Coronary artery (tissue), 2 donors: ENCODE measurements at regions not wholly inside any gene's neighbourhood (a gene's known extent, or its start where the extent isn't known, plus 50 kb on each side); places are given as distances from the start of the nearest gene placed in this dataset.

Experiments used
- DNase-seq: peaks from one replicate; pipeline ENCODE4 v3.0.0-alpha.2; 2017; ENCODE audit warnings: low spot score
- H3K27ac ChIP-seq, 2 donors: fragments of 200-600 bp; sonication (generic); one replicate each; pipeline ENCODE4 v1.5.1; 2016 to 2019
- H3K4me3 ChIP-seq: fragments of 200-600 bp; sonication (generic); 2 replicates; pipeline ENCODE4 v1.5.1; 2016; ENCODE audit warnings: mild to moderate bottlenecking, moderate library complexity
- TF ChIP-seq, protein P1 (sequence below): fragments of 200-600 bp; sonication (generic); IDR thresholded peaks from one replicate; pipeline ENCODE4 v1.5.1; 2019; ENCODE audit warnings: antibody characterized with exemption

DNA sequence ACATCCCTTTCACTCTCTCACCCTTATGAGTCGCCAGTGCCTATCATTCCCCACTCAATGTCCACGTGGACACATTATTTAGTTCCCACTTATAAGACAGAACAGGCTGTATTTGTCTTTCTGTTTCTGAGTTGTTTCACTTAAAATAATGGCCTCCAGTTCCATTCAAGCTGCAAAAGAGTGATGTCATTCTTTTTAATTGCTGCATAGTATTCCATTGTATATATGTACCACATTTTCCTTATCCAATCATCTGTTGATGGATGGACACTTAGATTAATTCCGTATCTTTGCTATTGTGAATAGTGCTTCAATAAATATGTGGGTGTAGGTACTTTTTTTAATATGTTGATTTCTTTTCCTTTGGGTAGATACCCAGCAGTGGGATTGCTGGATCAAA lies 79.1 kb downstream of the ZNF365 start:
- Histone ChIP-seq H3K4me3 (no peak overlapping the region), H3K27ac (no peak overlapping the region)
- TF ChIP-seq, protein P1, sequence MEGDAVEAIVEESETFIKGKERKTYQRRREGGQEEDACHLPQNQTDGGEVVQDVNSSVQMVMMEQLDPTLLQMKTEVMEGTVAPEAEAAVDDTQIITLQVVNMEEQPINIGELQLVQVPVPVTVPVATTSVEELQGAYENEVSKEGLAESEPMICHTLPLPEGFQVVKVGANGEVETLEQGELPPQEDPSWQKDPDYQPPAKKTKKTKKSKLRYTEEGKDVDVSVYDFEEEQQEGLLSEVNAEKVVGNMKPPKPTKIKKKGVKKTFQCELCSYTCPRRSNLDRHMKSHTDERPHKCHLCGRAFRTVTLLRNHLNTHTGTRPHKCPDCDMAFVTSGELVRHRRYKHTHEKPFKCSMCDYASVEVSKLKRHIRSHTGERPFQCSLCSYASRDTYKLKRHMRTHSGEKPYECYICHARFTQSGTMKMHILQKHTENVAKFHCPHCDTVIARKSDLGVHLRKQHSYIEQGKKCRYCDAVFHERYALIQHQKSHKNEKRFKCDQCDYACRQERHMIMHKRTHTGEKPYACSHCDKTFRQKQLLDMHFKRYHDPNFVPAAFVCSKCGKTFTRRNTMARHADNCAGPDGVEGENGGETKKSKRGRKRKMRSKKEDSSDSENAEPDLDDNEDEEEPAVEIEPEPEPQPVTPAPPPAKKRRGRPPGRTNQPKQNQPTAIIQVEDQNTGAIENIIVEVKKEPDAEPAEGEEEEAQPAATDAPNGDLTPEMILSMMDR: no peak
- DNase-seq: no peak

DNA sequence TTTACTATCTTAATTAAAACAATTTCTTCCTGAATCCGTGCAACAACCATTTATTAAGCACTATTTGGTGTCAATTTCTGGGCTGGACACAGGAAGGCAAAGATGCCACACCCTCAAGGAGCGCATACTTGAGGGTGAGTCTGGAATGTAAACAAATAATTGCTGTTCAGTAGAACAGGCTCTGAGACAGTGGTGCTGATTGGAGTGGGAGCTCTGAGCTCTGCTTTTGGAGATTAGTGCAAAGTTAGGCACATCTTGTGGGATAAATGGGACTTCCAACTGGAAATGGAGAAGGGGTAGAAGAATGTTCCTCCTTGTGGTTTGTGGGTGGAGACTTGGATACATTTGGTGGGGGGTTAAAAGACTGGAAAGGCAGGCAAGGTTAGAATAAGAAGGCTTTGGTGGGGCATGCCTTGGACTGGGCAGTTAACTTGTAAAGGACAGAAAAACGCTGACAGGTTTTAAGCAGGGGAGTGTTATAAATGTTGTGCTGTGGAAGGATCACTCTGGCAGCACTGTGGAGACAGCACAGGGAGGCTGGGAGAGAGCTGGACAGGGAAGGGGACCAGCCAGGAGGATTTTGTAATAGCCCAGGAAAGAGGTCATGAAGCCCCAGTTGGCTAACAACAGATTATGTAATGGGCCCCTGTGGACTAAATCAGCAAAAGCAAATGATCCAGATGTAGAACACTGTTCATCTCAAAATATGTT lies 80.7 kb downstream of the ZNF365 start:
- H3K4me3 ChIP-seq: no peak overlapping the region
- DNase-seq: no peak
- TF ChIP-seq, protein P1: no peak
- peak overlapping the region in 1 of 2 donors; percentile 54 for H3K27ac ChIP-seq

DNA sequence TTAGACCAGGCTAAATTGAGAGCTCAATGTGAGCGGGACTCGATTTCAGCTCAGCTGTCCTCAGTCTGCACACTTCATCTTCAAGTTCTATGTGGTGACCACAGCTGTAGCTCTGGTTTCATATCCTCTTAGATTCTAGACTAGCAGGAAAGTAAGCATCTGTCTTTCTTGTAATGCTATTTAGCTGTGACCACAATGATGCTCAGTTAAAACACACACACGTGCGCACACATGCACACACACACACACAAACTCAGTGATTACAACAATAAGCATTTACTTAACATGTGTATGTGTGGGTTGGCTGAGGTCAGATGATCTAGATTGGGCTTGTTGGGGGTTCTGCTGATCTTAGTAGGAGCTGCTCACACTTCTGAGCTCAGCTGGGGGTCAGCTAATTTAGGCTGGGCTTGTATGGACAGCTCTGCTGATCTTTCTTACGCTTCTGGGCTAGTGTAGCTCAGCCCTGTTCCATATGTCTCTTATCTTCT lies 82.5 kb downstream of the ZNF365 start:
- Histone ChIP-seq H3K27ac (no peak overlapping the region), H3K4me3 (no peak overlapping the region)
- TF ChIP-seq, protein P1: no peak
- no peak for DNase-seq

DNA sequence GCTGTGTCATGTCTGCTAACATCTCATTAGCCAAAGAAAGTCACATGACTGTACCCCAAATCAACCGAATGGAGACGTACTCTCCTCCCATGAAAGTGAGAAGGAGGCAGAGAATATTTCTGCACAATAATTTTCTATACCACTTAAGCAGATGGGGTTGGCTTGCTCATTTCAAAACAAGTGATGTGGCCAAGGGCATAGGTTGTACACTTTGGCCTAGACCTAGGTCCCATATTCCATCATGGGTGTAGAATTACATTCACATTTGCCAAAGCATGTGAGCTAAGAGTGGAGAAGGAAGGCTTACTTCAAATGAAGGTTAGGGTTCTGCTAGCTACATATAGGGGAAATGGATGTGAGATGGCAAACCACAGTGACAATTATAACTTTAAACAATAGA lies 83.0 kb downstream of the ZNF365 start:
- TF ChIP-seq, protein P1: no peak
- no peak overlapping the region for H3K27ac ChIP-seq
- H3K4me3 ChIP-seq: no peak overlapping the region
- no peak for DNase-seq

DNA sequence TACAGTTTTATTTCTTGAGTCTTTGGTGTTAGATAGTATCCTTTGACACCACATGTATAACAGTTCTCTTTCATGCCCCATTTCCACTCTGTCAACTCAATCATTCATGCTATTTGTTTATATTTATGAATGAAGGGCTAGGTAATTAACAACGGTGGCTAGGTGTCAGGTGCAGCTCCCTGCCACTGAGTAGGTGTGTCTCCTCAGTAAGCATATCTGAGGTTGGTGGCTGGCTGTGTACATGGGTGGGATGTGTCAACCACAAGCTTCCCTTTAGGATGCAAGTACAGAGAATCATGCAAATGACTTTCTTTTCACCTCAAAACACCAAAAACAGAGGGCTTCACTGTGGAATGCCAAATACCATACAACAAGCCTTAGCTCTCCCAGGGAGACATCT lies 83.4 kb downstream of the ZNF365 start:
- no peak overlapping the region for H3K27ac ChIP-seq
- TF ChIP-seq, protein P1: no peak
- no peak overlapping the region for H3K4me3 ChIP-seq
- DNase-seq: no peak

GRCh38 chr10:62459072-62459471 lies 84.9 kb downstream of the ZNF365 start:
- no peak overlapping the region for H3K27ac ChIP-seq
- no peak overlapping the region for H3K4me3 ChIP-seq
- no peak for DNase-seq
- TF ChIP-seq, protein P1: no peak

DNA sequence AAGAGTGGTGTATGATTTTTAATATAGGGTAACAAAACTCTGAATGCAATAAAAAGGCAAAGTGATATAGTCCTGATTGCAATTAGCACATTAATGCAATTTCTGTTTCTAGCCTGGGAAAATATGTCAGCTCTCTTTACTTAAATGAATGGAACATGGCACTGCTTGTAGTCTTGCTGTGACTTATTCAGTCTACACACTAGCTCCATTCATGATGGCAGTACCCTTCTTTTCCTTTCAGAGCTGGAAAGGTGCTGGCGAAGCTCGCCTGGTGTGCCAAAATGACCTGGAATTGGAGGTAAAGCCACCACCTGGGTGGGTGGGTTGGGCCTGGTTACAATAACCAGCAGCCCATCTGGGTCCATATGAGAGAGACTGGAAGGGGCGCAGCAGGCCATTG lies 85.3 kb downstream of the ZNF365 start:
- TF ChIP-seq, protein P1: no peak
- no peak for DNase-seq
- H3K4me3 ChIP-seq: no peak overlapping the region
- no peak overlapping the region for H3K27ac ChIP-seq
